ENCODE measurements at regions not wholly inside any gene's neighbourhood (a gene's known extent, or its start where the extent isn't known, plus 50 kb on each side); places are given as distances from the start of the nearest gene placed in this dataset.

GRCh38 chr17:15042311-15042710, 222.8 kb downstream of the PMP22 start:
- TF ChIP-seq CTCF (IDR thresholded peaks at IDR 0.05; ENCODE audit: low read length) (no peak), EZH2 (IDR thresholded peaks at IDR 0.05; ENCODE audit: borderline replicate concordance, low read length) (no peak)
